ENCODE measurements at regions not wholly inside any gene's neighbourhood (a gene's known extent, or its start where the extent isn't known, plus 50 kb on each side); places are given as distances from the start of the nearest gene placed in this dataset.

DNA sequence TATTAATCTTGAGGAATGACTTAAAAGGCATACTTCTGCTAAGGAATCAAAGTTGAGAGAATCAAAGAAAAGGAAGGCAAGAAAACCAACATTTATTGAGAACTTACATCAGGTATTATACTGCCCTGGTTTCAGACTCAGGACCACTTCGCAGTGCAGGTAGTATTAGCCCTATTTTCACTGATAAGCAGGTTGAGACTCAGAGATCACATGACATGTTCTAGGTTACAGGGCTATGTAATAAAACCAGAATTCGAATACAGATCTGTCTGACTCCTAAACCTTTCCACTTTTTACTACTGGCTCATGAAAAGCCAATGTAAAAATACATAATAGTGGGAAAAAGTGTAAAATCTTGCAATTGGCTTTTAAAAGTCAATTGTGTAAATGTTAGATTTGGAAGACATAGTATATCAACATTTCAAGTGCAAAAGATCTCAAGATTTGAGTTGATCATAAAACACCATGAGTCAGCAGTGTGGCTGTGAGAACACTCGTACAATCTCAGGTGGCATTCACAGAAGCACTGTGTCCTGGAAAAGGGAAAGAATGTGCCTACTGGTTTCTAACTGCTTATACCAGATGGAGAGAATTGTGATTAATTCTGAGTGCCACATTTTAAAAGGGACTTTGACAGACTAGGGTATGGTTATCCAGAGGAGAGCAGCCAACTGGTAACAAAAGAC, 195.8 kb upstream of the MKLN1 start:
- Histone ChIP-seq H3K27ac (peak overlapping the region in 1 of 4 donors; percentile 49), H3K4me3 (no peak overlapping the region), H3K27me3 (no peaks in the 10 kb centered on the region), H3K36me3 (no peaks in the 10 kb centered on the region), H3K9me3 (no peaks in the 10 kb centered on the region), H3K4me1 (peaks cover 0 to 9% of the 10 kb centered on the region in 2 donors)
- DNase-seq = no peak
- intact Hi-C loops (cut with DNase I; ENCODE audit: low total_unique reads) (no loop called here), in situ Hi-C loops (cut with MboI; ENCODE audit: low sequenced_read_pairs in 4 of 4) (no loop called here)
- ATAC-seq = peak in 1 of 2 donors; percentile 73
- no peak for TF ChIP-seq POLR2A (IDR thresholded peaks at IDR 0.05)
- TF ChIP-seq, protein P1, sequence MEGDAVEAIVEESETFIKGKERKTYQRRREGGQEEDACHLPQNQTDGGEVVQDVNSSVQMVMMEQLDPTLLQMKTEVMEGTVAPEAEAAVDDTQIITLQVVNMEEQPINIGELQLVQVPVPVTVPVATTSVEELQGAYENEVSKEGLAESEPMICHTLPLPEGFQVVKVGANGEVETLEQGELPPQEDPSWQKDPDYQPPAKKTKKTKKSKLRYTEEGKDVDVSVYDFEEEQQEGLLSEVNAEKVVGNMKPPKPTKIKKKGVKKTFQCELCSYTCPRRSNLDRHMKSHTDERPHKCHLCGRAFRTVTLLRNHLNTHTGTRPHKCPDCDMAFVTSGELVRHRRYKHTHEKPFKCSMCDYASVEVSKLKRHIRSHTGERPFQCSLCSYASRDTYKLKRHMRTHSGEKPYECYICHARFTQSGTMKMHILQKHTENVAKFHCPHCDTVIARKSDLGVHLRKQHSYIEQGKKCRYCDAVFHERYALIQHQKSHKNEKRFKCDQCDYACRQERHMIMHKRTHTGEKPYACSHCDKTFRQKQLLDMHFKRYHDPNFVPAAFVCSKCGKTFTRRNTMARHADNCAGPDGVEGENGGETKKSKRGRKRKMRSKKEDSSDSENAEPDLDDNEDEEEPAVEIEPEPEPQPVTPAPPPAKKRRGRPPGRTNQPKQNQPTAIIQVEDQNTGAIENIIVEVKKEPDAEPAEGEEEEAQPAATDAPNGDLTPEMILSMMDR (IDR thresholded peaks at IDR 0.05 in 4 of 5, conservative IDR thresholded peaks at IDR 0.05 in 1 of 5) = no peak

DNA sequence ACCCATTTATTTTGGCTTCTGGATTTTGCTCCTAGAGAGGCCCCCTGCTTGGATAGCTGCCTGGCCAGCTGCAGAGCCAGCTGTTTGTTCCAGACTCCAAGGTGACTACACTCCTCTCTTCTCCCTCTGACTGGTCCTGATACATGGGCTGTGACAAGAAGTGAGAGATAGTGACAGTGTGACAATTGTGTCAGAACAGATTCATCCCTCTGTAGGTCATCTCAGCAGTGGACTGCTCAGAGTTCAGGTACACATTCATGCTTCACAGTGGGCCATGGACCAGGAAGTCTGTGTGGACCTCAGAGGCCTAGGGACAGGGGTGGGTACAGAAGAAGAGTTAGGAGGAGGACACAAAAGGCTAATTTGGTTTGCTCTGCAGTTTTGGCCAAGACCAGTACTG, 188.2 kb upstream of the MKLN1 start:
- H3K27me3 ChIP-seq = no peaks in the 10 kb centered on the region
- DNase-seq (no peak), ATAC-seq (no peak)
- no peaks in the 10 kb centered on the region for H3K36me3 ChIP-seq
- no peaks in the 10 kb centered on the region for H3K4me1 ChIP-seq
- no peak overlapping the region for H3K27ac ChIP-seq
- in situ Hi-C loops (cut with MboI; ENCODE audit: low sequenced_read_pairs in 4 of 4) (no loop called here), intact Hi-C loops (cut with DNase I; ENCODE audit: low total_unique reads) (no loop called here)
- H3K4me3 ChIP-seq = no peak overlapping the region
- no peaks in the 10 kb centered on the region for H3K9me3 ChIP-seq
- TF ChIP-seq, protein P1 (IDR thresholded peaks at IDR 0.05 in 4 of 5, conservative IDR thresholded peaks at IDR 0.05 in 1 of 5) = no peak
- TF ChIP-seq POLR2A (IDR thresholded peaks at IDR 0.05) = no peak

GRCh38 chr7:131141443-131141967, 186.2 kb upstream of the MKLN1 start:
- DNase-seq (no peak), ATAC-seq (no peak)
- intact Hi-C loops (cut with DNase I; ENCODE audit: low total_unique reads) = no loop called here
- Histone ChIP-seq H3K27me3 (no peaks in the 10 kb centered on the region), H3K36me3 (no peaks in the 10 kb centered on the region), H3K4me3 (no peak overlapping the region), H3K9me3 (no peaks in the 10 kb centered on the region), H3K27ac (no peak overlapping the region), H3K4me1 (no peaks in the 10 kb centered on the region)
- in situ Hi-C loops (cut with MboI; ENCODE audit: low sequenced_read_pairs in 4 of 4) = no loop called here
- no peak for TF ChIP-seq POLR2A (IDR thresholded peaks at IDR 0.05)
- TF ChIP-seq, protein P1 (IDR thresholded peaks at IDR 0.05 in 4 of 5, conservative IDR thresholded peaks at IDR 0.05 in 1 of 5) = no peak

DNA sequence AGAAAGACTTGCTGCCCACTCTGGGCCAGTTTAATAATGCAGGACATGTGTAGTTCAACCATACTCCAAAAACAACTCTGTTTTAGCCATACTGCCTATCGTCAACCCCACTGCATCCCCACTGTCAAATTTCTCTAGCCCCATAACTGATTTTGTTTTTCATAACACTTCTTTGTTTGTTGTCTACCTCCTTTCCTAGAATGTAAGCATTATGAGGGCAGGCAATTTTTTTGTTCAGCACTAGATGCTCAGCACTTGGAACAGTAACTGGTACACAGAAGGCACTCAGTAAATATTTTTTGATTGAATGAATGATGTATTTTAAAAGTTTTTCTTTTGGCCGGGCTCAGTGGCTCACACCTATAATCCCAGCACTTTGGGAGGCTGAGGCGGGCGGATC, 183.8 kb upstream of the MKLN1 start:
- Histone ChIP-seq H3K27me3 (no peaks in the 10 kb centered on the region), H3K4me1 (peaks cover 10 to 14% of the 10 kb centered on the region in 2 donors), H3K9me3 (no peaks in the 10 kb centered on the region), H3K36me3 (no peaks in the 10 kb centered on the region), H3K27ac (no peak overlapping the region), H3K4me3 (no peak overlapping the region)
- in situ Hi-C loops (cut with MboI; ENCODE audit: low sequenced_read_pairs in 4 of 4) (no loop called here), intact Hi-C loops (cut with DNase I; ENCODE audit: low total_unique reads) (no loop called here)
- ATAC-seq (no peak), DNase-seq (no peak)
- TF ChIP-seq, protein P1 (IDR thresholded peaks at IDR 0.05 in 4 of 5, conservative IDR thresholded peaks at IDR 0.05 in 1 of 5) = no peak
- TF ChIP-seq POLR2A (IDR thresholded peaks at IDR 0.05) = no peak

Measured in gastrocnemius medialis (tissue), 4 donors.